Hepatocyte (in vitro differentiated cells): ENCODE measurements at regions not wholly inside any gene's neighbourhood (a gene's known extent, or its start where the extent isn't known, plus 50 kb on each side); places are given as distances from the start of the nearest gene placed in this dataset.

Source experiments
- DNase-seq: peaks from one replicate; pipeline ENCODE4 v3.0.0-alpha.2; 2016; ENCODE audit warnings: low spot score
- H2AFZ ChIP-seq: fragments of 200-600 bp; sonication (generic); 2 replicates; pipeline ENCODE4 v1.6.0; 2016; ENCODE audit warnings: antibody characterized with exemption, mild to moderate bottlenecking
- H3K27ac ChIP-seq: fragments of 200-600 bp; sonication (generic); 2 replicates; pipeline ENCODE4 v1.5.1; 2016; ENCODE audit warnings: mild to moderate bottlenecking
- H3K27me3 ChIP-seq: fragments of 200-600 bp; sonication (generic); 2 replicates; pipeline ENCODE4 v1.6.1; 2016
- H3K36me3 ChIP-seq: fragments of 200-600 bp; sonication (generic); replicated peaks from 2 replicates; pipeline ENCODE4 v1.5.1; 2016; ENCODE audit warnings: low read depth; ENCODE audit not compliant: insufficient read depth
- H3K4me1 ChIP-seq: fragments of 200-600 bp; sonication (generic); 2 replicates; pipeline ENCODE4 v1.5.1; 2016; ENCODE audit warnings: mild to moderate bottlenecking, moderate library complexity; ENCODE audit not compliant: insufficient read depth
- H3K4me2 ChIP-seq: fragments of 200-600 bp; sonication (generic); 2 replicates; pipeline ENCODE4 v1.6.0; 2016
- H3K4me3 ChIP-seq: fragments of 200-600 bp; sonication (generic); 2 replicates; pipeline ENCODE4 v1.5.1; 2016; ENCODE audit warnings: mild to moderate bottlenecking
- H3K79me2 ChIP-seq: fragments of 200-600 bp; sonication (generic); 2 replicates; pipeline ENCODE4 v1.6.0; 2017; ENCODE audit warnings: mild to moderate bottlenecking
- H3K9me2 ChIP-seq: fragments of 200-600 bp; sonication (generic); replicated peaks from 2 replicates; pipeline ENCODE4 v1.6.0; 2017; ENCODE audit warnings: mild to moderate bottlenecking; ENCODE audit not compliant: insufficient read depth
- H3K9me3 ChIP-seq: fragments of 200-600 bp; sonication (generic); 2 replicates; pipeline ENCODE4 v1.5.1; 2016; ENCODE audit warnings: low read depth, mild to moderate bottlenecking
- H4K20me1 ChIP-seq: fragments of 200-600 bp; sonication (generic); 2 replicates; pipeline ENCODE4 v1.6.0; 2016; ENCODE audit warnings: mild to moderate bottlenecking; ENCODE audit not compliant: insufficient read depth, poor library complexity, severe bottlenecking
- EZH2 ChIP-seq: fragments of 200-600 bp; sonication (generic); IDR thresholded peaks from 2 replicates; pipeline ENCODE4 v1.6.1; 2016; ENCODE audit warnings: antibody characterized with exemption, mild to moderate bottlenecking, borderline replicate concordance
- EZH2phosphoT487 ChIP-seq: fragments of 200-600 bp; sonication (generic); IDR thresholded peaks from one replicate; pipeline ENCODE4 v1.6.1; 2018; ENCODE audit warnings: antibody characterized with exemption, mild to moderate bottlenecking, low read depth, moderate library complexity; ENCODE audit not compliant: unreplicated experiment, severe bottlenecking
- WGBS: methylation state at CpG from one replicate; pipeline ENCODE4 v1.1.6; 2016; ENCODE audit warnings: low lambda C conversion rate; ENCODE audit errors: missing lambda C conversion rate; 5-methylcytosine and 5-hydroxymethylcytosine counted together
- TF ChIP-seq, protein P1 (sequence below): fragments of 200-600 bp; sonication (generic); IDR thresholded peaks from 2 replicates; pipeline ENCODE4 v1.5.1; 2016; ENCODE audit warnings: antibody characterized with exemption, mild to moderate bottlenecking; ENCODE audit not compliant: poor library complexity

DNA sequence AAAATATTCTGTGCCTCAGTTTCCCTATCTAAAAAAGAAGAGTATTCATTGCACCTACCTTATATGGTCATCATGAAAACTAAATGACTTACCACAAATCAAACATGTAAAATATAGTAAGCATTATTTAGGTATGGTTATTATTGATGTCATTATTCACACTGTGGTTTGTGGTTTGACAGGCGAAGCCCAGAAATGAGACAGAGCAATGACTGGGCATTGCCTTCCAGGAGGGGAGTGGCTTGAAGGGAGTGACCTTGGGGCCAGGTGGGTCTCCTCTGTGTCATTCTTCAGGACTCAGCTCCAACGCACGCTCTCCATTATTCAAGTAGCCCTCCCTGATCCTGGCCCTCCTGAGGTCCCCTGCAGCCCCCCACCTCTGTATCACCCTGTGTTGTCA lies 133.7 kb downstream of the DMRTA2 start:
- no peak for TF ChIP-seq EZH2
- TF ChIP-seq, protein P1, sequence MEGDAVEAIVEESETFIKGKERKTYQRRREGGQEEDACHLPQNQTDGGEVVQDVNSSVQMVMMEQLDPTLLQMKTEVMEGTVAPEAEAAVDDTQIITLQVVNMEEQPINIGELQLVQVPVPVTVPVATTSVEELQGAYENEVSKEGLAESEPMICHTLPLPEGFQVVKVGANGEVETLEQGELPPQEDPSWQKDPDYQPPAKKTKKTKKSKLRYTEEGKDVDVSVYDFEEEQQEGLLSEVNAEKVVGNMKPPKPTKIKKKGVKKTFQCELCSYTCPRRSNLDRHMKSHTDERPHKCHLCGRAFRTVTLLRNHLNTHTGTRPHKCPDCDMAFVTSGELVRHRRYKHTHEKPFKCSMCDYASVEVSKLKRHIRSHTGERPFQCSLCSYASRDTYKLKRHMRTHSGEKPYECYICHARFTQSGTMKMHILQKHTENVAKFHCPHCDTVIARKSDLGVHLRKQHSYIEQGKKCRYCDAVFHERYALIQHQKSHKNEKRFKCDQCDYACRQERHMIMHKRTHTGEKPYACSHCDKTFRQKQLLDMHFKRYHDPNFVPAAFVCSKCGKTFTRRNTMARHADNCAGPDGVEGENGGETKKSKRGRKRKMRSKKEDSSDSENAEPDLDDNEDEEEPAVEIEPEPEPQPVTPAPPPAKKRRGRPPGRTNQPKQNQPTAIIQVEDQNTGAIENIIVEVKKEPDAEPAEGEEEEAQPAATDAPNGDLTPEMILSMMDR, result no peak
- TF ChIP-seq EZH2phosphoT487, result no peak
- Histone ChIP-seq H3K4me3 (no peak overlapping the region), H3K4me2 (no peak overlapping the region), H3K27me3 (no peaks in the 10 kb centered on the region), H3K4me1 (no peaks in the 10 kb centered on the region), H3K9me2 (no peaks in the 10 kb centered on the region), H3K79me2 (no peaks in the 10 kb centered on the region), H2AFZ (no peak overlapping the region), H3K36me3 (no peaks in the 10 kb centered on the region), H3K27ac (no peak overlapping the region), H3K9me3 (no peaks in the 10 kb centered on the region), H4K20me1 (no peaks in the 10 kb centered on the region)
- WGBS, result 91% methylated on average over 3 of the region's 3 CpGs
- no peak for DNase-seq

DNA sequence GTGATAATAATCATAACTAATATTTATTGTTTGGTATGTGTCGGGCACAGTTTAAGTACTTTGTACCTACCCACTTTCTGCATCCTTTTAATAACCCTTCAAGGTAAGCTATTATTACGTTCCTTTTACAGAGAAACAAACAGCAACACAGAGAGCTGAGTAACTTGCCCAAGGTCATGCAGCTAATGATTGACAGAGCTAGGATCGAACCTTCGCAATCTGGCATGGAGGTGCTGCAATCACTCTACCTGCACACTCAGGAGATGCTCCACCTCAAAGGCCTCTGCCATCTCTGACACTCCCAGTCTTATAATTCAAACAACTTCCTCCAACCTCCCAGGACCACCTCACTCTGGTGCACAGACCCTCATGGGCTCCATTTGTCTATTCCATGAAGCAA lies 137.2 kb downstream of the DMRTA2 start:
- no peak for DNase-seq
- H4K20me1 ChIP-seq, result no peaks in the 10 kb centered on the region
- TF ChIP-seq, protein P1, result no peak
- TF ChIP-seq EZH2 (no peak), EZH2phosphoT487 (no peak)
- H3K79me2 ChIP-seq, result no peaks in the 10 kb centered on the region
- H2AFZ ChIP-seq, result no peak overlapping the region
- H3K27me3 ChIP-seq, result no peaks in the 10 kb centered on the region
- no peaks in the 10 kb centered on the region for H3K36me3 ChIP-seq
- no peaks in the 10 kb centered on the region for H3K4me1 ChIP-seq
- no peaks in the 10 kb centered on the region for H3K9me2 ChIP-seq
- no peak overlapping the region for H3K27ac ChIP-seq
- no peak overlapping the region for H3K4me2 ChIP-seq
- no peak overlapping the region for H3K4me3 ChIP-seq
- H3K9me3 ChIP-seq, result no peaks in the 10 kb centered on the region
- WGBS, result 59% methylated on average over 4 of the region's 4 CpGs

DNA sequence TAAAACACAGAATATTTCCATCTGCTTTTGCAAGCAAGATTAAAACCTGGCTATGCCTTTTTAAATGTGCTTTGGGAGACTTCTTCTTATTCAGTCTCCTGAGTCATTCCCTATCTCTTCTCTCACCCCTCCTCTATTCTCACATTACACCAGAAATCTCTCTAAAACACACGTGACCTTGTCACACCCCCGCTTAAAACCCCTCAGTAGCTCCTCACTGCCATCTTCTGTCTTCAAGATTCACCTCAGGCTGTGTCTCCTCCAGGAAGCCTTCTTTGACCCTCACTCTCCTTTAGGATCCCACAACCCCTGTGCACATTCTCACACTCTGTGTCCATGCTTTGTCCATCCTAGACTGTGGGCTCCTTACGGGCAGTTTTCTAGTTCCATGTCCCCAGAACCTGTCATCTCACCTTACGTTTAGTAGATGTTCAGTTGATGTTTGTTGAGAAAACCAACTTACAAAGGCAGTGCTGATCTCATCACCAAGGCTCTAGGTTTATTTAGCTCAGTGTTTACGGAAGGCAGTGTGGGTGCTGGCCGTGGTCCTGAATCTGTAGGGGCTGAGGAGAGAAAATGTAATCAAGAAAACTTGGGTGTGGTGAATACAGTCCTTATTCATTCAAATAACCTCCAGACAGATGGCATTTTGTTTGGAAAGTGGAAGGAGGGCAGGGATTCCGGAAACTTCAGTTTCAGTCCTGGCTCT lies 143.5 kb downstream of the DMRTA2 start:
- DNase-seq, result peak; percentile 52
- Histone ChIP-seq H3K36me3 (no peaks in the 10 kb centered on the region), H3K9me3 (no peaks in the 10 kb centered on the region), H3K79me2 (no peaks in the 10 kb centered on the region), H3K9me2 (no peaks in the 10 kb centered on the region), H2AFZ (no peak overlapping the region), H3K27me3 (no peaks in the 10 kb centered on the region), H4K20me1 (no peaks in the 10 kb centered on the region), H3K27ac (no peak overlapping the region), H3K4me3 (no peak overlapping the region), H3K4me1 (no peaks in the 10 kb centered on the region), H3K4me2 (no peak overlapping the region)
- WGBS, result 44% methylated on average over 7 of the region's 7 CpGs
- no peak for TF ChIP-seq EZH2phosphoT487
- TF ChIP-seq EZH2, result no peak
- TF ChIP-seq, protein P1, result no peak
